ENCODE measurements at regions not wholly inside any gene's neighbourhood (a gene's known extent, or its start where the extent isn't known, plus 50 kb on each side); places are given as distances from the start of the nearest gene placed in this dataset.
"Not testable (repeated sequence)": the region's sequence is repeated elsewhere in the genome, so short reads cannot be mapped to it uniquely, and the experiment has no call there.

- no peak for DNase-seq
Measured at GRCh38 chr3:106421426-106421825, 552.6 kb upstream of the CBLB start.

- no peak for DNase-seq
Measured at GRCh38 chr3:106421909-106422308, 553.1 kb upstream of the CBLB start.

- no peak for DNase-seq
Measured at GRCh38 chr3:106423321-106424225, 554.8 kb upstream of the CBLB start.

GRCh38 chr3:106425026-106425425, 556.2 kb upstream of the CBLB start:
- no peak for DNase-seq

GRCh38 chr3:106425916-106426315, 557.1 kb upstream of the CBLB start:
- DNase-seq: no peak

- no peak for DNase-seq
Measured at GRCh38 chr3:106428565-106428994, 559.8 kb upstream of the CBLB start.

GRCh38 chr3:106431721-106432120, 562.9 kb upstream of the CBLB start:
- no peak for DNase-seq

GRCh38 chr3:106435899-106436453, 567.2 kb upstream of the CBLB start:
- DNase-seq: no peak

GRCh38 chr3:106438887-106439286, 570.1 kb upstream of the CBLB start:
- no peak for DNase-seq

GRCh38 chr3:106440672-106441071, 571.9 kb upstream of the CBLB start:
- no peak for DNase-seq

- DNase-seq: no peak
Measured at GRCh38 chr3:106446271-106446670, 577.5 kb upstream of the CBLB start.

- DNase-seq: no peak
Measured at GRCh38 chr3:106447723-106448301, 579.0 kb upstream of the CBLB start.

GRCh38 chr3:106448372-106448966, 579.7 kb upstream of the CBLB start:
- DNase-seq: not testable (repeated sequence)

- no peak for DNase-seq
Measured at GRCh38 chr3:106452096-106452495, 583.3 kb upstream of the CBLB start.

GRCh38 chr3:106454497-106454896, 585.7 kb upstream of the CBLB start:
- no peak for DNase-seq

GRCh38 chr3:106457281-106458180, 588.7 kb upstream of the CBLB start:
- DNase-seq: peak; percentile 79

- no peak for DNase-seq
Measured at GRCh38 chr3:106458952-106459351, 590.1 kb upstream of the CBLB start.

GRCh38 chr3:106466881-106467280, 598.1 kb upstream of the CBLB start:
- no peak for DNase-seq

GRCh38 chr3:106473576-106474475, 605.0 kb upstream of the CBLB start:
- DNase-seq: no peak

- DNase-seq: no peak
Measured at GRCh38 chr3:106482451-106482850, 613.6 kb upstream of the CBLB start.

GRCh38 chr3:106485217-106485616, 616.4 kb upstream of the CBLB start:
- no peak for DNase-seq

- DNase-seq: no peak
Measured at GRCh38 chr3:106485802-106486201, 617.0 kb upstream of the CBLB start.

Data from NCI-H2029 treated with DMSO at 0.1 percent for 48 hours (cell line).